ENCODE measurements at regions not wholly inside any gene's neighbourhood (a gene's known extent, or its start where the extent isn't known, plus 50 kb on each side); places are given as distances from the start of the nearest gene placed in this dataset.

- H3K9me3 ChIP-seq (ENCODE audit: low read depth, low read length, poor library complexity, severe bottlenecking): no peaks in the 10 kb centered on the region
- H3K4me3 ChIP-seq (ENCODE audit: low read depth, low read length, poor library complexity, severe bottlenecking): no peak overlapping the region
- H3K27ac ChIP-seq (ENCODE audit: low read depth, low read length, poor library complexity, severe bottlenecking): no peak overlapping the region
- H3K36me3 ChIP-seq (ENCODE audit: insufficient read depth, low read length, poor library complexity, severe bottlenecking): no peaks in the 10 kb centered on the region
- no TSS peak for BruUV-seq (replicated peaks)
- CTCF ChIA-PET: no interaction called here
- TF ChIP-seq EZH2 (IDR thresholded peaks at IDR 0.05; ENCODE audit: borderline replicate concordance, low read depth, low read length, poor library complexity, severe bottlenecking): no peak
- no peak for TF ChIP-seq CTCF (conservative IDR thresholded peaks at IDR 0.05; ENCODE audit: low read depth, low read length)
- H3K27me3 ChIP-seq (replicated peaks; ENCODE audit: insufficient read depth, low read depth, low read length, poor library complexity): no peaks in the 10 kb centered on the region
- POLR2A ChIA-PET (ENCODE audit: low non-redundant PET): no interaction called here
- intact Hi-C loops (cut with micrococcal nuclease; ENCODE audit: unreplicated experiment): no loop called here
- H3K4me1 ChIP-seq (ENCODE audit: insufficient read depth, low read length, poor library complexity, severe bottlenecking): no peaks in the 10 kb centered on the region
- no peak for DNase-seq (ENCODE audit: low spot score)
These were observed 520.5 kb upstream of the ADGRB3 start for GRCh38 chr6:68114463-68115047.

DNA sequence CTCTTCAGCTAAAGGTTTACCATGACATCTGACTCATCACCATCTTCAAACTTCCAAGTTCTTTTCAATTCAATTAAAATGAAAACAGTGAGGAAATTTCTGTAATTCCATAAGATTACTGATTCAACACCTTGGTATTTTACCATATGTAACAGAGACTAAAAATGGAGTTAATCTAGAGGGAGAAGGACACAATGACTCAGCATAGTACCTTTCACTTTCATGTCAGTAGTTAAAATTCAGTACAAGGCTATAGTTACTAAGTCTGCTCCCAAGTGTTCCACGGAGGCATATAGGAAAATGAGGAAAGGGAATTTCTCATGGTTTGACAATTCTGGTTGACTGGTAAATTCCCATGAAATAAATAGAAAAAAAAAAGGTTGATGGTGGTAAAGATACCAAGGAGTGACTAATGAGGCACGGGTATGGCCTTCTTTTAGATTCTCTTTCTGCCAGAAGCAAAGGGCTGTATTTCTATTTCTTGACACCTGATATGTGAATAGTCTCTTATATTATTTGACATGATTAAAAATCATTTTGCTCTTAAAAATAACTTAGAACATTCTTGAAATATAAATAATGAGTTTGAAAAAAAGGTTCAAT lies 526.7 kb upstream of the ADGRB3 start:
- BruUV-seq (replicated peaks): no TSS peak
- Histone ChIP-seq H3K36me3 (ENCODE audit: insufficient read depth, low read length, poor library complexity, severe bottlenecking) (no peaks in the 10 kb centered on the region), H3K27ac (ENCODE audit: low read depth, low read length, poor library complexity, severe bottlenecking) (no peak overlapping the region), H3K4me1 (ENCODE audit: insufficient read depth, low read length, poor library complexity, severe bottlenecking) (no peaks in the 10 kb centered on the region), H3K4me3 (ENCODE audit: low read depth, low read length, poor library complexity, severe bottlenecking) (no peak overlapping the region), H3K9me3 (ENCODE audit: low read depth, low read length, poor library complexity, severe bottlenecking) (no peaks in the 10 kb centered on the region), H3K27me3 (replicated peaks; ENCODE audit: insufficient read depth, low read depth, low read length, poor library complexity) (no peaks in the 10 kb centered on the region)
- DNase-seq (ENCODE audit: low spot score): peak; percentile 12
- ChIA-PET CTCF (no interaction called here), POLR2A (ENCODE audit: low non-redundant PET) (no interaction called here)
- intact Hi-C loops (cut with micrococcal nuclease; ENCODE audit: unreplicated experiment): no loop called here
- no peak for TF ChIP-seq EZH2 (IDR thresholded peaks at IDR 0.05; ENCODE audit: borderline replicate concordance, low read depth, low read length, poor library complexity, severe bottlenecking)
- no peak for TF ChIP-seq CTCF (conservative IDR thresholded peaks at IDR 0.05; ENCODE audit: low read depth, low read length)

DNA sequence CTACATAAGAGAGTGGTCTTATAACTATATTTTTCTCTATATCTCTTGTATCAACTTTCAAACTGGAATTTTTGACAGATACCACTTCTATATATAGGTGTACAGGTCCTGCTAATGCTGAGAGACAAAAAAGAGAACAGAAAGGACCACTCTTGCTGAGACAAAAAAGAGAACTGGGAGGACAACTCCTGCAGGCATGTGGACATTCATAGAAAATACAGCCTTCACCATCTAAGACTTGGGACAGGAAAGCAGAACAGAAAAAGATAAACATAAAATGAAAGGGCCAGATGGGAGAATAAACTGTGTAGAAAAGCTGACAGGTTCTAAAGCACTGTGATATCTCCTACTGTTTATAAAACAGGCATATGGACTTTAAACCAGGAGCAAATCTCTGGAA lies 541.0 kb upstream of the ADGRB3 start:
- no peaks in the 10 kb centered on the region for H3K36me3 ChIP-seq (ENCODE audit: insufficient read depth, low read length, poor library complexity, severe bottlenecking)
- ChIA-PET POLR2A (ENCODE audit: low non-redundant PET) (no interaction called here), CTCF (no interaction called here)
- no TSS peak for BruUV-seq (replicated peaks)
- H3K9me3 ChIP-seq (ENCODE audit: low read depth, low read length, poor library complexity, severe bottlenecking): no peaks in the 10 kb centered on the region
- no peak for TF ChIP-seq EZH2 (IDR thresholded peaks at IDR 0.05; ENCODE audit: borderline replicate concordance, low read depth, low read length, poor library complexity, severe bottlenecking)
- H3K27ac ChIP-seq (ENCODE audit: low read depth, low read length, poor library complexity, severe bottlenecking): no peak overlapping the region
- no peaks in the 10 kb centered on the region for H3K27me3 ChIP-seq (replicated peaks; ENCODE audit: insufficient read depth, low read depth, low read length, poor library complexity)
- no peaks in the 10 kb centered on the region for H3K4me1 ChIP-seq (ENCODE audit: insufficient read depth, low read length, poor library complexity, severe bottlenecking)
- DNase-seq (ENCODE audit: low spot score): no peak
- H3K4me3 ChIP-seq (ENCODE audit: low read depth, low read length, poor library complexity, severe bottlenecking): no peak overlapping the region
- intact Hi-C loops (cut with micrococcal nuclease; ENCODE audit: unreplicated experiment): no loop called here

Measured in A673 (cell line).